ENCODE measurements at regions not wholly inside any gene's neighbourhood (a gene's known extent, or its start where the extent isn't known, plus 50 kb on each side); places are given as distances from the start of the nearest gene placed in this dataset.

DNA sequence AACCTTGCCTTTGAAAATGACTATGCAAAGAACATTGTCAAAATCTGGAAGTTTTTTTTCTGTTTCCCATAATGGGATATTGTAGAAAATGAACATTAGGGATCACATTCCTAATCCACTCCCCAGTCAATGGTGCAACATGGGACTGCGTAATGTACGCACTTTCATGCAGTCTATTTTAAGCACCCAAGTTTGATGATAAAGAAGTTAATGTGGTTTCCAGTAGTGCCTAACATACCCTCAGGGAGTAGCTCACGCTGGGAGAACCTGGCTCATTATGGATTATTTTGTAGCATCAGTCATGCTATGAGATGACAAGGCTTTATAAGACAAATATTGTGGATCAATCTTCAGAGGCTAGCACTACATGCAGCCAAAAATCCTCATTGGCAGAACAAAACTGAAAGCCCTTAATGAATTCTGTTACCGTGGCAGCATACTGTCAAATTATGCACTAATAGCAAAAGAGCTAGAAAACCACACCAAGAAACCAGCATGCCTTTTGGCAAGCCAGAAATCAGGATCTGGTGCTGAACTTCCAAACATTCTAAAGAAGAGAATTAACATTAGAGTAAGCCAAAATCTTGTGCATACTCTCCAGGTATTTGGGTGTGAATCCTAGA lies 1392.8 kb upstream of the TENM3 start:
- no peak overlapping the region for H3K4me2 ChIP-seq (ENCODE audit: low read length)
- CTCF ChIA-PET: no interaction called here
- ATAC-seq: no peak

More for the DNA sequence above, 1392.8 kb upstream of the TENM3 start:
- no TSS peak for BruUV-seq (replicated peaks)
- Histone ChIP-seq H2AFZ (ENCODE audit: low read depth, low read length, poor library complexity, severe bottlenecking) (no peak overlapping the region), H3K4me3 (replicated peaks in 1 of 2; ENCODE audit: low read depth in 1 of 2, low read length in 2 of 2) (no peak overlapping the region), H3K79me2 (ENCODE audit: insufficient read depth, low read length) (no peaks in the 10 kb centered on the region), H3K27ac (ENCODE audit: low read depth, low read length) (no peak overlapping the region), H3K9me3 (ENCODE audit: control insufficient read depth in 1 of 2, insufficient read depth in 1 of 2, low read depth in 1 of 2, low read length in 2 of 2) (no peaks in the 10 kb centered on the region), H3K36me3 (ENCODE audit: control insufficient read depth in 1 of 2, insufficient read depth in 2 of 2, low read length in 2 of 2) (no peaks in the 10 kb centered on the region), H3K9me2 (ENCODE audit: insufficient read depth) (no peaks in the 10 kb centered on the region), H4K20me1 (ENCODE audit: insufficient read depth) (no peaks in the 10 kb centered on the region), H3K27me3 (ENCODE audit: insufficient read depth, low read length) (no peaks in the 10 kb centered on the region), H3K4me1 (ENCODE audit: control insufficient read depth in 1 of 2, insufficient read depth in 2 of 2, low read length in 2 of 2) (no peaks in the 10 kb centered on the region), H3K9ac (ENCODE audit: low read length) (no peak overlapping the region)
- intact Hi-C loops (cut with micrococcal nuclease): no loop called here
- ChIA-PET POLR2A (no interaction called here), RAD21 (ENCODE audit: low non-redundant PET in 1 of 2, low total read pairs in 2 of 2, uncharacterized antibody in 2 of 2, unreplicated experiment in 2 of 2) (no interaction called here)
- no peak for DNase-seq (ENCODE audit: low read depth, low spot score)
- no peak for TF ChIP-seq POLR2AphosphoS5 (IDR thresholded peaks at IDR 0.05; ENCODE audit: low read depth, low read length)
- TF ChIP-seq POLR2A (IDR thresholded peaks at IDR 0.05; ENCODE audit: borderline replicate concordance, extremely low read depth, insufficient read depth, insufficient read length): no peak
- TF ChIP-seq, protein P1, sequence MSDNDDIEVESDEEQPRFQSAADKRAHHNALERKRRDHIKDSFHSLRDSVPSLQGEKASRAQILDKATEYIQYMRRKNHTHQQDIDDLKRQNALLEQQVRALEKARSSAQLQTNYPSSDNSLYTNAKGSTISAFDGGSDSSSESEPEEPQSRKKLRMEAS (IDR thresholded peaks at IDR 0.05): no peak
- no peak for TF ChIP-seq EZH2 (IDR thresholded peaks at IDR 0.05)
- no peak for TF ChIP-seq ZFX (IDR thresholded peaks at IDR 0.05)
- no peak for TF ChIP-seq EGR1 (IDR thresholded peaks at IDR 0.05; ENCODE audit: low read depth)
- no peak for TF ChIP-seq EZH2phosphoT487 (IDR thresholded peaks at IDR 0.05; ENCODE audit: borderline replicate concordance)
- no peak for TF ChIP-seq ZNF274 (IDR thresholded peaks at IDR 0.05; ENCODE audit: low read depth, low read length)
- TF ChIP-seq, protein P2, sequence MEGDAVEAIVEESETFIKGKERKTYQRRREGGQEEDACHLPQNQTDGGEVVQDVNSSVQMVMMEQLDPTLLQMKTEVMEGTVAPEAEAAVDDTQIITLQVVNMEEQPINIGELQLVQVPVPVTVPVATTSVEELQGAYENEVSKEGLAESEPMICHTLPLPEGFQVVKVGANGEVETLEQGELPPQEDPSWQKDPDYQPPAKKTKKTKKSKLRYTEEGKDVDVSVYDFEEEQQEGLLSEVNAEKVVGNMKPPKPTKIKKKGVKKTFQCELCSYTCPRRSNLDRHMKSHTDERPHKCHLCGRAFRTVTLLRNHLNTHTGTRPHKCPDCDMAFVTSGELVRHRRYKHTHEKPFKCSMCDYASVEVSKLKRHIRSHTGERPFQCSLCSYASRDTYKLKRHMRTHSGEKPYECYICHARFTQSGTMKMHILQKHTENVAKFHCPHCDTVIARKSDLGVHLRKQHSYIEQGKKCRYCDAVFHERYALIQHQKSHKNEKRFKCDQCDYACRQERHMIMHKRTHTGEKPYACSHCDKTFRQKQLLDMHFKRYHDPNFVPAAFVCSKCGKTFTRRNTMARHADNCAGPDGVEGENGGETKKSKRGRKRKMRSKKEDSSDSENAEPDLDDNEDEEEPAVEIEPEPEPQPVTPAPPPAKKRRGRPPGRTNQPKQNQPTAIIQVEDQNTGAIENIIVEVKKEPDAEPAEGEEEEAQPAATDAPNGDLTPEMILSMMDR (IDR thresholded peaks at IDR 0.05 in 2 of 3, conservative IDR thresholded peaks at IDR 0.05 in 1 of 3; ENCODE audit: borderline replicate concordance in 1 of 3, insufficient read depth in 1 of 3, low read depth in 2 of 3, low read length in 2 of 3): no peak
- no peak for TF ChIP-seq YY1 (IDR thresholded peaks at IDR 0.05; ENCODE audit: extremely low read depth, insufficient replicate concordance, low read depth, low read length)
- no peak for TF ChIP-seq SIN3A (IDR thresholded peaks at IDR 0.05; ENCODE audit: low read depth)
- TF ChIP-seq JUND (IDR thresholded peaks at IDR 0.05): no peak
- no peak for TF ChIP-seq ELF1 (IDR thresholded peaks at IDR 0.05; ENCODE audit: borderline replicate concordance, low read depth)
- no peak for TF ChIP-seq SRF (IDR thresholded peaks at IDR 0.05; ENCODE audit: low read depth)
- TF ChIP-seq, protein P3, sequence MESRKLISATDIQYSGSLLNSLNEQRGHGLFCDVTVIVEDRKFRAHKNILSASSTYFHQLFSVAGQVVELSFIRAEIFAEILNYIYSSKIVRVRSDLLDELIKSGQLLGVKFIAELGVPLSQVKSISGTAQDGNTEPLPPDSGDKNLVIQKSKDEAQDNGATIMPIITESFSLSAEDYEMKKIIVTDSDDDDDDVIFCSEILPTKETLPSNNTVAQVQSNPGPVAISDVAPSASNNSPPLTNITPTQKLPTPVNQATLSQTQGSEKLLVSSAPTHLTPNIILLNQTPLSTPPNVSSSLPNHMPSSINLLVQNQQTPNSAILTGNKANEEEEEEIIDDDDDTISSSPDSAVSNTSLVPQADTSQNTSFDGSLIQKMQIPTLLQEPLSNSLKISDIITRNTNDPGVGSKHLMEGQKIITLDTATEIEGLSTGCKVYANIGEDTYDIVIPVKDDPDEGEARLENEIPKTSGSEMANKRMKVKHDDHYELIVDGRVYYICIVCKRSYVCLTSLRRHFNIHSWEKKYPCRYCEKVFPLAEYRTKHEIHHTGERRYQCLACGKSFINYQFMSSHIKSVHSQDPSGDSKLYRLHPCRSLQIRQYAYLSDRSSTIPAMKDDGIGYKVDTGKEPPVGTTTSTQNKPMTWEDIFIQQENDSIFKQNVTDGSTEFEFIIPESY (IDR thresholded peaks at IDR 0.05; ENCODE audit: extremely low read depth, insufficient replicate concordance, low read length): no peak
- no peak for TF ChIP-seq FOSL1 (IDR thresholded peaks at IDR 0.05; ENCODE audit: low read depth)
- TF ChIP-seq RAD21 (IDR thresholded peaks at IDR 0.05; ENCODE audit: low read depth): no peak

All from HCT116 (cell line).